ENCODE measurements at regions not wholly inside any gene's neighbourhood (a gene's known extent, or its start where the extent isn't known, plus 50 kb on each side); places are given as distances from the start of the nearest gene placed in this dataset.

DNA sequence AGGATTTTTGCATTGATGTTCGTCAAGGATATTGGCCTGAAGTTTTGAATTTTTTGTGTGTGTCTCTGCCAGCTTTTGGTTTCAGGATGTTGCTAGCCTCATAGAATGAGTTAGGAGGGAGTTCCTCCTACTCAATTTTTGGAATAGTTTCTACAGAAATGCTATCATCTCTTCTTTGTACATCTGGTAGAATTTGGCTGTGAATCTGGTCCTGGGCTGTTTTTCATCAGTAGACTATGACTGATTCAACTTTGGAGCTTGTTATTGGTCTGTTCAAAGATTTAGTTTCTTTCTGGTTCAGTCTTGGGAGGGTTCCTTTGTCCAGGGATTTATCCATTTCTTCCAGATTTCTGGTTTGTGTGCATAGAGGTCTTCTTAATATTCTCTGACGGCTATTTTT, 166.7 kb downstream of the ST6GAL2 start:
- ATAC-seq: peak in 5 of 8 donors; percentile 53 to 80 (median 71)
- no peak for DNase-seq
- H3K4me3 ChIP-seq: no peak overlapping the region
- no peaks in the 10 kb centered on the region for H3K4me1 ChIP-seq
- no peak overlapping the region for H3K27ac ChIP-seq
- H3K27me3 ChIP-seq: no peaks in the 10 kb centered on the region
- peaks cover 0 to 40% (median 13%) of the 10 kb centered on the region in 11 donors for H3K9me3 ChIP-seq
- intact Hi-C loops (cut with DNase I): no loop called here
- no peaks in the 10 kb centered on the region for H3K36me3 ChIP-seq
- WGBS, 2 donors: 65 to 66% methylated on average over 2 of the region's 2 CpGs
- TF ChIP-seq, protein P1, sequence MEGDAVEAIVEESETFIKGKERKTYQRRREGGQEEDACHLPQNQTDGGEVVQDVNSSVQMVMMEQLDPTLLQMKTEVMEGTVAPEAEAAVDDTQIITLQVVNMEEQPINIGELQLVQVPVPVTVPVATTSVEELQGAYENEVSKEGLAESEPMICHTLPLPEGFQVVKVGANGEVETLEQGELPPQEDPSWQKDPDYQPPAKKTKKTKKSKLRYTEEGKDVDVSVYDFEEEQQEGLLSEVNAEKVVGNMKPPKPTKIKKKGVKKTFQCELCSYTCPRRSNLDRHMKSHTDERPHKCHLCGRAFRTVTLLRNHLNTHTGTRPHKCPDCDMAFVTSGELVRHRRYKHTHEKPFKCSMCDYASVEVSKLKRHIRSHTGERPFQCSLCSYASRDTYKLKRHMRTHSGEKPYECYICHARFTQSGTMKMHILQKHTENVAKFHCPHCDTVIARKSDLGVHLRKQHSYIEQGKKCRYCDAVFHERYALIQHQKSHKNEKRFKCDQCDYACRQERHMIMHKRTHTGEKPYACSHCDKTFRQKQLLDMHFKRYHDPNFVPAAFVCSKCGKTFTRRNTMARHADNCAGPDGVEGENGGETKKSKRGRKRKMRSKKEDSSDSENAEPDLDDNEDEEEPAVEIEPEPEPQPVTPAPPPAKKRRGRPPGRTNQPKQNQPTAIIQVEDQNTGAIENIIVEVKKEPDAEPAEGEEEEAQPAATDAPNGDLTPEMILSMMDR (IDR thresholded peaks at IDR 0.05): no peak

DNA sequence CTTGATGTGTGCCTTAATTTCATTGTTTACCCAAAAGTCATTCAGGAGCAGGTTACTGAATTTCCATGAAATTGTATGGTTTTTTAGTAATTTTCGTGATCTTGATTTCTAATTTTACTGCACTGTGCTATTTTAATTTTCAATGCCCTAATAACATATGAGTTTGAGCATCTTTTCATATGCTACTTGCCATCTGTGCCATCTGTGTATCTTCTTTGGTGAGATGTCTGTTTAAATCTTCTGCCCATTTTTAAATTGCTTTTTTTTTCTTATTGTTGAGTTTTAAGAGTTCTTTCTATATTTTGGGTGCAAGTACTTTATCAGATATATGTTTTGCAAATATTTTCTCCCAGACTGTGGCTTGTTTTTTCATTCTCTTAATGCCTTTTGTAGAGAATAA, 165.9 kb downstream of the ST6GAL2 start:
- WGBS, 2 donors: 66 to 70% methylated on average over 1 of the region's 1 CpG
- H3K9me3 ChIP-seq: peaks cover 0 to 39% (median 13%) of the 10 kb centered on the region in 11 donors
- H3K36me3 ChIP-seq: no peaks in the 10 kb centered on the region
- TF ChIP-seq, protein P1 (IDR thresholded peaks at IDR 0.05): no peak
- no peak overlapping the region for H3K27ac ChIP-seq
- no peaks in the 10 kb centered on the region for H3K4me1 ChIP-seq
- ATAC-seq (no peak), DNase-seq (no peak)
- intact Hi-C loops (cut with DNase I): no loop called here
- no peaks in the 10 kb centered on the region for H3K27me3 ChIP-seq
- no peak overlapping the region for H3K4me3 ChIP-seq

DNA sequence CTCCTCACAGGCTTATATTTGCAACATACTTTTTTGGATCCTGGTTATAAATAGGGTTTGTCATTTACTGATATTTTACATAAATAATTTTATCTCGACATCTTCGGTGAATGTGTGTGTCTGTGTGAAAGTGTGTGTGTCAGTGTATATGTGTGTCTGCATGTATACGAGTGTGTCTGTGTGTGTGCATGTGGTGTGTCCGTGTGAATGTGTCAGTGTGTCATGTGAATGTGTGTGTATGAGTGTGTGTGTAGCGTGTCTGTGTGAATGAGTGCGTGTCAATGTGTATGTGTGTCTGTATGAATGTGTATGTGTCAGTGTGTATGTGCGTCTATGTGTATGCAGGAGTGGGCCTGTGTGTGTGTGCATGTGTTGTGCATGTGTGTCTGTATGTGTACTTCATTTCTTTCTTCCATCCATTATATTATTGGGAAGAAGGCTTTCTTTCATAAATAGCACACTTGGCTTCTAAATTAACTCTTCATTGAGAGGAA, 161.6 kb downstream of the ST6GAL2 start:
- H3K27ac ChIP-seq: no peak overlapping the region
- 84 to 94% methylated on average over 7 of the region's 7 CpGs for whole genome bisulfite sequencing, 2 donors
- H3K27me3 ChIP-seq: no peaks in the 10 kb centered on the region
- no peak overlapping the region for H3K4me3 ChIP-seq
- ATAC-seq (no peak), DNase-seq (no peak)
- intact Hi-C loops (cut with DNase I): no loop called here
- H3K36me3 ChIP-seq: no peaks in the 10 kb centered on the region
- H3K4me1 ChIP-seq: no peaks in the 10 kb centered on the region
- no peaks in the 10 kb centered on the region for H3K9me3 ChIP-seq
- TF ChIP-seq, protein P1 (IDR thresholded peaks at IDR 0.05): no peak

DNA sequence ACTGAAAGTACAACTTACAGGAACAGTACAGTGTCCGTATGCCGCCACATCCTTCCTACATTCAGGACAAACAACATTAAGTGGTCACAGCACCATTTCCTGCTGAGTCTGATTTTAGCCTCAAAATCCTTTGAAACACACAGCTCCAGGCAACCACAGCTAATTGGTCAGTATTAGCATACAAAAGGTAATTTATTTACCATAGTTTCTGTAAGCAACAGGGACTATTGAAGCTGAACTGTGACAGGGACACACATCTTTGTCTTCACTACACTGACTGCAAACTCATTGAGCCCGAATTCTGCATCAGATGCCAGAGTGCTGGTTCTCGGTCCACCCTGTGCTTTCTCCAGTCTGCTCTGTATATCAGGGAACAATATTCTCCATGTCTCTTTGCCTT, 151.8 kb downstream of the ST6GAL2 start:
- Histone ChIP-seq H3K27ac (no peak overlapping the region), H3K4me1 (no peaks in the 10 kb centered on the region), H3K4me3 (no peak overlapping the region), H3K9me3 (peaks cover 0 to 25% (median 0%) of the 10 kb centered on the region in 11 donors), H3K27me3 (no peaks in the 10 kb centered on the region), H3K36me3 (no peaks in the 10 kb centered on the region)
- TF ChIP-seq, protein P1 (IDR thresholded peaks at IDR 0.05): no peak
- DNase-seq: no peak
- WGBS, 2 donors: 76 to 88% methylated on average over 4 of the region's 4 CpGs
- intact Hi-C loops (cut with DNase I): no loop called here
- ATAC-seq: no peak

All from heart right ventricle (tissue), 16 donors.